ENCODE measurements at regions not wholly inside any gene's neighbourhood (a gene's known extent, or its start where the extent isn't known, plus 50 kb on each side); places are given as distances from the start of the nearest gene placed in this dataset.

DNA sequence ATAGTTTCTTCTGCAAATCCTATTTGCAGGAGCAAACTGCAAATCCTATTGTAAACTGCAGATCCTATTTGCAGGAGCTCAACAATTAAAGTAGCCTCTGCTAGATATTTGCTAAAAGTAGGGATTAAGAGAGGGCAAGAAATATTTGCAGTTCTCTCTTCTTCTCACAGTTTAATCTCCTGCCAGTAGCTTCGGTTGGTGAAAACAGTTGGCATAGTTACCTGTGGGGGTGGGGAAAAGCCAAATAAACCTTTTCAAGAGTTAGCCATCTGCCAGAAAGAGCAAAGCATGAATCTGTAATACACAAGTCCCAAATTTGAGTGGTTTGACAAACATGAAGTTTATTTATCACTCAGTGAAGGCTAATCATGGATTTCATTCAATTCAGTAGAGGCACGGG, 942.5 kb downstream of the JRKL start:
- ChIA-PET SMC1A (ENCODE audit: uncharacterized antibody, unreplicated experiment) (no interaction called here), RAD21 (ENCODE audit: unreplicated experiment) (no interaction called here), POLR2A (no interaction called here), CTCF (interaction anchor here (1.2 kb wide), 1 partner anchor 11 kb away, joined by 3 read pairs; no protein-coding TSS in a partner anchor)
- H3K36me3 ChIP-seq (ENCODE audit: control insufficient read depth in 2 of 2, insufficient read depth in 2 of 2, low read length in 1 of 2): no peaks in the 10 kb centered on the region
- no peak overlapping the region for H3K4me3 ChIP-seq
- H3K9me3 ChIP-seq (replicated peaks; ENCODE audit: control insufficient read depth, insufficient read depth, low read length): no peaks in the 10 kb centered on the region
- H3K79me2 ChIP-seq (ENCODE audit: control insufficient read depth, insufficient read depth, low read length): no peaks in the 10 kb centered on the region
- FAIRE-seq (no peak), DNase-seq (ENCODE audit: low read depth, low spot score) (no peak), ATAC-seq (no peak)
- WGBS (ENCODE audit: insufficient coverage, insufficient replicate concordance, low lambda C conversion rate, missing lambda C conversion rate): 16% methylated on average over 2 of the region's 2 CpGs
- intact Hi-C loops (cut with micrococcal nuclease; ENCODE audit: unreplicated experiment) (no loop called here), in situ Hi-C loops (cut with MboI) (no loop called here)
- H2AFZ ChIP-seq (ENCODE audit: control insufficient read depth, low read depth, low read length): no peak overlapping the region
- H3K27ac ChIP-seq (ENCODE audit: control insufficient read depth, insufficient read depth): no peak overlapping the region
- no peaks in the 10 kb centered on the region for H4K20me1 ChIP-seq (ENCODE audit: control insufficient read depth, insufficient read depth)
- H3K27me3 ChIP-seq (replicated peaks in 1 of 2; ENCODE audit: control insufficient read depth in 2 of 2, insufficient read depth in 2 of 2, low read length in 1 of 2): no peaks in the 10 kb centered on the region
- no TSS peak for BruUV-seq (replicated peaks)
- no peaks in the 10 kb centered on the region for H3K4me1 ChIP-seq (ENCODE audit: control insufficient read depth, insufficient read depth, low read length)
- H3K9ac ChIP-seq (ENCODE audit: control insufficient read depth, insufficient read depth, low read length): no peak overlapping the region
- H3K4me2 ChIP-seq (ENCODE audit: control insufficient read depth, insufficient read depth): no peak overlapping the region
- TF ChIP-seq ZNF207 (IDR thresholded peaks at IDR 0.05; ENCODE audit: borderline replicate concordance) (no peak), KDM1A (IDR thresholded peaks at IDR 0.05; ENCODE audit: borderline replicate concordance) (no peak), ZZZ3 (IDR thresholded peaks at IDR 0.05; ENCODE audit: control insufficient read depth, insufficient read length, low read depth) (no peak), CBX5 (IDR thresholded peaks at IDR 0.05; ENCODE audit: low read depth) (no peak), SUPT20H (IDR thresholded peaks at IDR 0.05; ENCODE audit: borderline replicate concordance, control insufficient read depth, low read depth, low read length) (no peak), RELA (IDR thresholded peaks at IDR 0.05; ENCODE audit: borderline replicate concordance, partially characterized antibody) (no peak), ZNF24 (IDR thresholded peaks at IDR 0.05) (no peak), SREBF2 (IDR thresholded peaks at IDR 0.05; ENCODE audit: low read length) (no peak), SUZ12 (IDR thresholded peaks at IDR 0.05; ENCODE audit: unreplicated experiment) (no peak), TAF1 (IDR thresholded peaks at IDR 0.05; ENCODE audit: borderline replicate concordance, low read depth, low read length) (no peak), SP1 (IDR thresholded peaks at IDR 0.05; ENCODE audit: low read depth, low read length) (no peak), EGR1 (IDR thresholded peaks at IDR 0.05; ENCODE audit: borderline replicate concordance in 1 of 2, low read depth in 2 of 2, low read length in 2 of 2) (no peak), POLR2AphosphoS5 (IDR thresholded peaks at IDR 0.05; ENCODE audit: low read length) (no peak)
- TF ChIP-seq, protein P1, sequence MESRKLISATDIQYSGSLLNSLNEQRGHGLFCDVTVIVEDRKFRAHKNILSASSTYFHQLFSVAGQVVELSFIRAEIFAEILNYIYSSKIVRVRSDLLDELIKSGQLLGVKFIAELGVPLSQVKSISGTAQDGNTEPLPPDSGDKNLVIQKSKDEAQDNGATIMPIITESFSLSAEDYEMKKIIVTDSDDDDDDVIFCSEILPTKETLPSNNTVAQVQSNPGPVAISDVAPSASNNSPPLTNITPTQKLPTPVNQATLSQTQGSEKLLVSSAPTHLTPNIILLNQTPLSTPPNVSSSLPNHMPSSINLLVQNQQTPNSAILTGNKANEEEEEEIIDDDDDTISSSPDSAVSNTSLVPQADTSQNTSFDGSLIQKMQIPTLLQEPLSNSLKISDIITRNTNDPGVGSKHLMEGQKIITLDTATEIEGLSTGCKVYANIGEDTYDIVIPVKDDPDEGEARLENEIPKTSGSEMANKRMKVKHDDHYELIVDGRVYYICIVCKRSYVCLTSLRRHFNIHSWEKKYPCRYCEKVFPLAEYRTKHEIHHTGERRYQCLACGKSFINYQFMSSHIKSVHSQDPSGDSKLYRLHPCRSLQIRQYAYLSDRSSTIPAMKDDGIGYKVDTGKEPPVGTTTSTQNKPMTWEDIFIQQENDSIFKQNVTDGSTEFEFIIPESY (IDR thresholded peaks at IDR 0.05): no peak
- TF ChIP-seq, protein P2, sequence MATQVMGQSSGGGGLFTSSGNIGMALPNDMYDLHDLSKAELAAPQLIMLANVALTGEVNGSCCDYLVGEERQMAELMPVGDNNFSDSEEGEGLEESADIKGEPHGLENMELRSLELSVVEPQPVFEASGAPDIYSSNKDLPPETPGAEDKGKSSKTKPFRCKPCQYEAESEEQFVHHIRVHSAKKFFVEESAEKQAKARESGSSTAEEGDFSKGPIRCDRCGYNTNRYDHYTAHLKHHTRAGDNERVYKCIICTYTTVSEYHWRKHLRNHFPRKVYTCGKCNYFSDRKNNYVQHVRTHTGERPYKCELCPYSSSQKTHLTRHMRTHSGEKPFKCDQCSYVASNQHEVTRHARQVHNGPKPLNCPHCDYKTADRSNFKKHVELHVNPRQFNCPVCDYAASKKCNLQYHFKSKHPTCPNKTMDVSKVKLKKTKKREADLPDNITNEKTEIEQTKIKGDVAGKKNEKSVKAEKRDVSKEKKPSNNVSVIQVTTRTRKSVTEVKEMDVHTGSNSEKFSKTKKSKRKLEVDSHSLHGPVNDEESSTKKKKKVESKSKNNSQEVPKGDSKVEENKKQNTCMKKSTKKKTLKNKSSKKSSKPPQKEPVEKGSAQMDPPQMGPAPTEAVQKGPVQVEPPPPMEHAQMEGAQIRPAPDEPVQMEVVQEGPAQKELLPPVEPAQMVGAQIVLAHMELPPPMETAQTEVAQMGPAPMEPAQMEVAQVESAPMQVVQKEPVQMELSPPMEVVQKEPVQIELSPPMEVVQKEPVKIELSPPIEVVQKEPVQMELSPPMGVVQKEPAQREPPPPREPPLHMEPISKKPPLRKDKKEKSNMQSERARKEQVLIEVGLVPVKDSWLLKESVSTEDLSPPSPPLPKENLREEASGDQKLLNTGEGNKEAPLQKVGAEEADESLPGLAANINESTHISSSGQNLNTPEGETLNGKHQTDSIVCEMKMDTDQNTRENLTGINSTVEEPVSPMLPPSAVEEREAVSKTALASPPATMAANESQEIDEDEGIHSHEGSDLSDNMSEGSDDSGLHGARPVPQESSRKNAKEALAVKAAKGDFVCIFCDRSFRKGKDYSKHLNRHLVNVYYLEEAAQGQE (IDR thresholded peaks at IDR 0.05; ENCODE audit: low read depth, low read length): no peak
- TF ChIP-seq, protein P3, sequence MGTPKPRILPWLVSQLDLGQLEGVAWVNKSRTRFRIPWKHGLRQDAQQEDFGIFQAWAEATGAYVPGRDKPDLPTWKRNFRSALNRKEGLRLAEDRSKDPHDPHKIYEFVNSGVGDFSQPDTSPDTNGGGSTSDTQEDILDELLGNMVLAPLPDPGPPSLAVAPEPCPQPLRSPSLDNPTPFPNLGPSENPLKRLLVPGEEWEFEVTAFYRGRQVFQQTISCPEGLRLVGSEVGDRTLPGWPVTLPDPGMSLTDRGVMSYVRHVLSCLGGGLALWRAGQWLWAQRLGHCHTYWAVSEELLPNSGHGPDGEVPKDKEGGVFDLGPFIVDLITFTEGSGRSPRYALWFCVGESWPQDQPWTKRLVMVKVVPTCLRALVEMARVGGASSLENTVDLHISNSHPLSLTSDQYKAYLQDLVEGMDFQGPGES (IDR thresholded peaks at IDR 0.05): no peak

Measured in GM12878 (cell line).